HG03439 (cell line): ENCODE measurements at regions not wholly inside any gene's neighbourhood (a gene's known extent, or its start where the extent isn't known, plus 50 kb on each side); places are given as distances from the start of the nearest gene placed in this dataset.

Source experiments
- ATAC-seq: cut with Tn5 transposase; IDR thresholded peaks from one replicate; pipeline ENCODE4 v1.9.1; 2021; ENCODE audit warnings: mild to moderate bottlenecking, moderate library complexity; ENCODE audit not compliant: unreplicated experiment

DNA sequence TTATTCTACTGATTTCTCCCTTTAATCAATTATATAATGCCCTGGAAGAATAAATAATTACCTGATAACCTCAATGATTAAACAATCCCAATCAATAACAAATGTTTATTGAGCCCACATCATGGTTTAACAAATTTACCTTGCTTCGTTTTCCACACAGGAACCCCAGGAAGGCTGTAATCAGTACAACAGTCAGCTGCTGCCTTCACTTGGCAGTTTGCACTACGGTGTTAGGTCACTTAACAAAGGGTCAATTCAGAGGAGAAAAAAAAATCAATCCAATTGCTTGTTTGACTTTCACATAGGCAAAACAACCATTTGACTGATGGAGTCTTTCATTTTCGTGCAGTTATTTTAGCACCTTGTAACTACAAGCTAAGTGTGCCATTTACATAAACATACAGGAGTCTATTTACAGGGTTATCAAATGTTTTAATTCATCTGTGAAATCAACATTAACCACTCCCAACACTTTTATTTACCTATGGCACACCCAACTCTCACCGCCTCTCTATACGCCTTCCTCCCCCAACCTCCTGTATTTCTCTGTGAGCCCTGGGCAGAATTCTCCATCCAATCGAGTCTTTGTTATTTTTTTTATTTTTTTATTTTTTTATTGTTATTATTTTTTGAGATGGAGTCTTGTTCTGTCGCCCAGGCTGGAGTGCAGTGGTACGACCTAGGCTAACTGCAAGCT is 140.4 kb upstream of the TAB2 start:
- ATAC-seq: no peak

DNA sequence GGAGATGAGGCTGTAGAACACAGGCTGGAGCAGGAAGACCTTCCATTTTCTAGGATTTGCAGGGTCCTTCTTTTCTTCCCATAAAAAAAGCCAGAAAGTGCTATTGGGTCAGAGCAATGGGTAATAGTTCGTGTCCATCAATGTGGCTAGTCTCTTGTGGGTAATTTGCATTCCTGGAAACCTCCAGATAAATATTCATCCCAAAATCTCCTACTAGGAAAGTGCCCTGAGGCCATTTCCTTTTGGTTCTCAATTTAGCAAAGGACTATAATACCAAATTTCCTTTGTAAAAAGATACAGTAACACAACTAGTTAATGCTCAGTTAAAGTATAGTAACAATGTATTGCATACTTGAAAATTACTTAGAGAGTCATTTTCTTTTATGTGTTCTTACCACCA is 138.1 kb upstream of the TAB2 start:
- no peak for ATAC-seq

- ATAC-seq: no peak
Observed at GRCh38 chr6:149181304-149181703, 136.2 kb upstream of the TAB2 start.

DNA sequence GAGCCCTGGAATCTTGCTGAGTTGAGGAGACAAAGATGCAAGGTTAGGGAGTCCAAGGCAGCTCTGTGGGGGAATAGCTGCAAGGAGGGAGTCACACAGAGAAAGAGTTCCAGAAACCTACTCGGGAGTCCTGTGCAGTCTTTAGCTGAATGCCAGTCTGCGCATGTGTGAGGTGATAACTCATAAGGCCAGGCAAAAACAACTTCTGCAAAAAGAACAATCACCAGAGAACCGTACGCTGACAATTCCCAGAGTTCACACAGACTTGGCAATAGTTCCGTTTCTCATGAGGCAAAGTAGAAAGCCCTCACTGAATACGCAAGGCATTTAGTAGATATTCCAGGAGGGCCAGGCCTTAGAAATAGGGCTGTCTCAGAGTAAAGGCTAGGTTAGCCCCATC is 135.2 kb upstream of the TAB2 start:
- no peak for ATAC-seq

DNA sequence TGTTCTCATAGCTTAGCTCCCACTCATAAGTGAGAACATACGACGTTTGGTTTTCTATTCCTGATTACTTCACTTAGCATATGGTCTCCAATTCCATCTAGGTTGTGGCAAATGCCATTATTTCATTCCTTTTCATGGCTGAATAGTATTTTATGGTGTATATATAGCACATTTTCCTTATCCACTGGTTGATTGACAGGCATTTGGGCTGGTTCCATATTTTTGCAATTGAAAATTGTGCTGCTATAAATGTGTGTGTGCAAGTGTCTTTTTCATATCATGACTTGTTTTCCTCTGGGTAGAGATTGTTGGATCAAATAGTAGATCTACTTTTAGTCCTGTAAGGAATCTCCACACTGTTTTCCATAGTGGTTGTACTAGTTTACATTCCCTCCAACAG is 133.0 kb upstream of the TAB2 start:
- ATAC-seq: no peak

GRCh38 chr6:149185799-149186357 is 131.6 kb upstream of the TAB2 start:
- ATAC-seq: no peak

DNA sequence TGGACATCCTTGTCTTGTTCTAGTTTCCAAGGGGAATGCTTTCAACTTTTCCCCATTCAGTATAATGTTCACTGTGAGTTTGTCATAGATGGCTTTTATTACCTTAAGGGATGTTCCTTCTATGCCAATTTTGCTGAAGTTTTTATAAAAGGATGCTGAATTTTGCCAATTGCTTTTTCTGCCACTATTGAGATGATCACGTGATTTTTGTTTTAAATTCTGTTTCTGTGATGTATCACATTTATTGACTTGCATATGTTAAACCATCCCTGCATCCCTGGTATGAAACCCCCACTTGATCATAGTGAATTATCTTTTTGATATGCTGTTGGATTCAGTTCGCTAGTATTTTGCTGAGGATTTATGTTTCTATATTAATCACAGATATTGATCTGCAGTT is 130.6 kb upstream of the TAB2 start:
- no peak for ATAC-seq

- ATAC-seq: no peak
Observed at GRCh38 chr6:149190224-149190831, 127.2 kb upstream of the TAB2 start.

DNA sequence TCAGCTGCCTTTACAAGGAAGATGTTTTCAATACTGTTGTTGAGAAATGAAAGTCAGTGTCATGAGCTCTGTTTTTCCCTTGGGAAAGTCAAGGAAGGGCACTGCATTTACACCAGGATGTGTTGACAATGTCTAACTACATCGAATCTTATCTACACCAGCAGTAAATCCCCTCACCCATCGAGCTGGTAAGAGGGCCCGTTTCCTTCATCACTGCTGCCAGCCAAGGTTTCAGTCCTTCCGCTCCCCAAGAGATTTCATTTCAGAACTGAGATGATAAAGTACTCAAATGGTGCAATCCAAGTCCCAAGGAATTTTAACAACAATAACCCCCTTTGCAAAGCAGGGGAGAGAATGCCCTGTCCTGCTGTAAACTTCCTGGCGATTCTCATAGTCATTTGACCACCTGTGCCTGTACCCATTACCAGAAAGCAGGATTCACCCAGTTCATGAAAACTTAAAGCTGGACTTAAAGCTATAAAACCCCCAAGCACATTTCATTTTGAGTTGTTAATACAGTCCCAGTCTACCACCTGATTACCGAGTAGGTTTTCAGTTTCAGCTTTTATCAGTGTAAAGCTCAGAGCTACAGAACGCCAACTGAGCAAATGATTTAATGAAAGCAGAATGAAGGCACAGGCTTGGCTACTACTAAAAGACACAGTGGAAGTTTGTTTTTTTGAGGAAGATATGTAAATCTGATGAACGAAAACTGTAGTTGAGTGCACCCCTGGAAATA is 122.5 kb upstream of the TAB2 start:
- no peak for ATAC-seq

- ATAC-seq: no peak
Observed at GRCh38 chr6:149196091-149196490, 121.4 kb upstream of the TAB2 start.

DNA sequence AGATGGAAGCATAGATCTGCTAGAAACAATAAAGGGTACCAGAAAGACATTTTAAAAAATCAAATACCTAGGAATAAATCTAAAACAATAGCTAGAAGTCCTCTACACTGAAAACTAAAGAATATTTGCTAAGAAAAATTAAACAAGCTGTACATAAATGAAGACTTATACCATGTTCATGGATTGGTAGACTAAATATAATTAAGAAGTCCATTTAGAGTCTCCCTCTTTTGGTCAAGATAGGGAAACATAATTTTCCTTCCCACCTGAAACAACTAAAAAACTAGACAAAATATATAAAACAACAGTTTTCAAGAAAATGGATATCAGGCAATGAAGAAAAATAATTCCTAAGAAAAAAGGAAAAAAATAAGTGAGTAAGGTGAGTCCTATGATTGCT is 120.0 kb upstream of the TAB2 start:
- ATAC-seq: no peak

GRCh38 chr6:149198265-149198664 is 119.2 kb upstream of the TAB2 start:
- no peak for ATAC-seq

DNA sequence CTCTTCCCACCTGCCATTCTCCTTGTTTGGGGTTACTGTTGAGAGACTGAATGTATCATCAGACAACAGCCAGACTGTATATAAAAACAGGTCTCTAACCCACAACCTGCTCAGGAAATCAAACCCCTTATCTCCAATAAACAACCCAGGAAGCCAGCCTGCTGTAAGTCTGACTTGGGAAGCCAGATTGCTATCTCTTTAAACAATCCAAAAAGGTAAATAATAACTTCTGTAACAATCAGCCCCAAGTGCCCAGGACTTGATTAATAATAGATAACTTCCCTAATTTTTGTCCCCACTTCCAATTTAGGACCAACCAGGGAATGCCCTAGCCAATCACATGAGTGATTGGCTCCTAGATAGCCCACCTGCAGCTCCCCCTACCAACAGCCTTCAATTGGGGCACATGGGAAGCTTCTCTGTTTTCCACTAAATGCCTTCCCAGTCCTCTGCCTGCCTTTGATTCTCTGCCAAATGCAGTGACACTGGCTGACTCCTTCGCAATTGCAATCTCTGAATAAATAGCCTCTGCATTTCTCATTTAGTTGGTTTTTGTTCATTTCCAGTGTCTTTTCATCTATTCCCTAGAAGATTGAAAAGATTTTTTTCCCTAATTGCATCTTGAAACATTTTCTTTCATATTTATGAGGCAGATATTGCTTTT is 117.1 kb upstream of the TAB2 start:
- ATAC-seq: no peak

- ATAC-seq: no peak
Observed at GRCh38 chr6:149201068-149201655, 116.3 kb upstream of the TAB2 start.

DNA sequence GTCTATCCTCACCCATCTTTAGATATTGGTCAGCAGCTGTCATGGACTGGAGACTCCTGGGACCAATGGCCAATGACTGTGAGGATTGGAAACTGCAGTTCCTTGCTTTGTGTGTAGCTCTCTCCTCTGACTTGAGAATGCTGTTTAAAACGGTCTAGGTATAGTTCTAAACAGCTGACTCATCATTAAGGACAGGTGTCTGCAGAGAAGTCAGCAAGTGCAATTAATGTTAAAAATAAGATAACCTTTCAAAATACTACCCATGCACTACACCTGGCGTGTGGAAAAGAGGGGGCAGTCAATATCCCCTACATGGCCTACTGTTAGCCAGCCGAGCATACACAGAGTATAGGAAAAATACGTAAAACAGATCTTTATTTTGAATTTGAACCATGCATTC is 115.4 kb upstream of the TAB2 start:
- ATAC-seq: no peak

GRCh38 chr6:149202952-149203351 is 114.6 kb upstream of the TAB2 start:
- no peak for ATAC-seq

DNA sequence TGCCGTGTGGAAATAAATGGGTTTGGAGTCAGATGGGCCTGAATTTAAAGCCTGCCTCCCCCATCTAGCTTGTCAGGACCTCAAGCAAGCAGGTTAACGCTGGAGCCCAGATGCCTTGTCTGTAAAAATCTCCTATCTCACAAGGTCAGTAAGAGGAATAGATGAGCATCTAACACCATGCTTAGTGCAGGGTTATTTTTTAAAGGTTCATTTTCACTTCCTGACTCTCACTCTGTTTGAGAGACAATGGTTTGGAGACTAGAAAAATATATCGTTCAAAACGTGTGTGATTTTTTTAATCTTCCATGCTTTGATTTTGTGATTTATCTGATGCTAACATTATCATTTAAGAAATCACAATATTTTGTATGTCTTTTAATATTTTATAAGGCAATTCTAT is 114.0 kb upstream of the TAB2 start:
- no peak for ATAC-seq

DNA sequence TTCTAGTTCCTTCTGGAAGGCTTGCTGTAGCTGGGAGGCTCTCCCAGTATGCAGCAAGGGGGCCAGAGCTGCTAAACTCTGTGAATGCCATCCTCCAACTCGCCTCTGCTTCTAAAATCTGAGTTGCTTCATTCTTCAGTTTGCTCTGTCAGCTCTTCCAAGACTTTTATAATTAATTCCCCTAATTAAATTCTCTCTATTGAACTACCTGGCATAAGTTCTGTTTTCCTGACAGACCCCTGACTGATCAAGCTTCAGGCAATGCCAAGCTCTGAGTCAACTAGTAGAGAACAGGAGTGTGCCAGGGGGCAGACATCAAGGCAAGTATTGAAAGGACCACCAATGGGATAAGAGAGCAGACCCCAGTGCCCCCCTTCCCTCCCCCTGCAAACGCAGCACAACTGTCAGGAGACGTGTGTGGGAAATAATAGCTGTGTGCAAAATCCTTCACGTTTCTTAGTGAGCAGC is 109.3 kb upstream of the TAB2 start:
- no peak for ATAC-seq

- no peak for ATAC-seq
Observed at GRCh38 chr6:149209871-149210775, 107.4 kb upstream of the TAB2 start.

DNA sequence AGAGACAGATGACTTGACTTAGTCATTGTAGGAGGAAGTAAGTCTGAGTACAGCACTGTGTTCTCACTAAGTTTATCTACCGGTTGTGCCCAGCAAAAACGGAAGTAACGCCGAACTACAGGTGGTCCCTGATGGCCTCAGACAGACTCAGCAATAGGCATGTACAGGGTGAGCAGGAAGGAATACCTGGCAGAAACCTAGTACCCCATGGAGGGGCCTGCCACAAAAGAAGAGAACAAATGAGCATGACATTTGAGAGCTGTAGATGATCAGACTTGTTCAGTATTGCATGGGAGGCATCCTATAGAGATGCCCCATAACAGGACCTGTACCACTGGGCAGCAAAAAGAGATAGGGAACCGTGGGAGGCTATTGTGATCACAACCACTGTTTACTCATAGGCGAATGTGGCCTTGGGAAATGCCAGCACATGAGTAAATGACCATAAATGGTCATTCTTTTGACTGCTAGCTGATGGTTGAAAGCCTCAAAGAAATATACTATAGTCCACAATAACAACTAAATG is 106.4 kb upstream of the TAB2 start:
- ATAC-seq: peak; percentile 45
